ENCODE measurements at regions not wholly inside any gene's neighbourhood (a gene's known extent, or its start where the extent isn't known, plus 50 kb on each side); places are given as distances from the start of the nearest gene placed in this dataset.
"Not testable (repeated sequence)": the region's sequence is repeated elsewhere in the genome, so short reads cannot be mapped to it uniquely, and the experiment has no call there.

- no peak overlapping the region for H3K4me3 Mint-ChIP-seq
- ATAC-seq (no peak), DNase-seq (no peak)
- H3K36me3 Mint-ChIP-seq (ENCODE audit: low read depth) = no peaks in the 10 kb centered on the region
- H3K27ac Mint-ChIP-seq = no peak overlapping the region
- ChIA-PET POLR2A (no interaction called here), CTCF (interaction anchor here (0.6 kb wide), 1 partner anchor 297 kb away, joined by 3 read pairs; no protein-coding TSS in a partner anchor)
- peaks cover 16% of the 10 kb centered on the region for H3K9me3 Mint-ChIP-seq (ENCODE audit: low read depth)
- intact Hi-C loops (cut with DNase I, micrococcal nuclease) = no loop called here
- H3K4me1 Mint-ChIP-seq = no peaks in the 10 kb centered on the region
- H3K27me3 Mint-ChIP-seq = no peaks in the 10 kb centered on the region
Measured at GRCh38 chrX:80929251-80929650, 119.6 kb upstream of the BRWD3 start.

- CTCF ChIA-PET = no interaction called here
- POLR2A ChIA-PET = no interaction called here
Measured at GRCh38 chrX:80917919-80918318, 108.2 kb upstream of the BRWD3 start.

GRCh38 chrX:80912351-80912750, 102.7 kb upstream of the BRWD3 start:
- DNase-seq; H3K4me3 Mint-ChIP-seq; H3K4me1 Mint-ChIP-seq; H3K36me3 Mint-ChIP-seq (ENCODE audit: low read depth); ATAC-seq; intact Hi-C loops (cut with DNase I, micrococcal nuclease); POLR2A ChIA-PET; CTCF ChIA-PET; H3K27me3 Mint-ChIP-seq; H3K27ac Mint-ChIP-seq: not testable (repeated sequence)
- H3K9me3 Mint-ChIP-seq (ENCODE audit: low read depth) = peaks cover 23% of the 10 kb centered on the region

More at GRCh38 chrX:80917919-80918318, 108.2 kb upstream of the BRWD3 start:
- no peak overlapping the region for H3K4me3 Mint-ChIP-seq
- intact Hi-C loops (cut with DNase I, micrococcal nuclease) = no loop called here
- no peaks in the 10 kb centered on the region for H3K4me1 Mint-ChIP-seq
- DNase-seq (no peak), ATAC-seq (no peak)
- H3K36me3 Mint-ChIP-seq (ENCODE audit: low read depth) = no peaks in the 10 kb centered on the region
- H3K27ac Mint-ChIP-seq = no peak overlapping the region
- no peaks in the 10 kb centered on the region for H3K27me3 Mint-ChIP-seq
- peaks cover 9% of the 10 kb centered on the region for H3K9me3 Mint-ChIP-seq (ENCODE audit: low read depth)

GRCh38 chrX:80879916-80880315, 70.2 kb upstream of the BRWD3 start:
- ATAC-seq = no peak
- no peak overlapping the region for H3K4me3 Mint-ChIP-seq
- ChIA-PET POLR2A (no interaction called here), CTCF (no interaction called here)
- intact Hi-C loops (cut with DNase I, micrococcal nuclease) = no loop called here
- no peak for DNase-seq
- H3K27ac Mint-ChIP-seq = no peak overlapping the region
- no peaks in the 10 kb centered on the region for H3K36me3 Mint-ChIP-seq (ENCODE audit: low read depth)
- no peaks in the 10 kb centered on the region for H3K9me3 Mint-ChIP-seq (ENCODE audit: low read depth)
- no peaks in the 10 kb centered on the region for H3K4me1 Mint-ChIP-seq
- H3K27me3 Mint-ChIP-seq = no peaks in the 10 kb centered on the region

- ATAC-seq = no peak
- ChIA-PET POLR2A (no interaction called here), CTCF (no interaction called here)
- H3K4me3 Mint-ChIP-seq = no peak overlapping the region
- H3K4me1 Mint-ChIP-seq = no peaks in the 10 kb centered on the region
- no peak for DNase-seq
- intact Hi-C loops (cut with DNase I, micrococcal nuclease) = no loop called here
- H3K9me3 Mint-ChIP-seq (ENCODE audit: low read depth) = no peaks in the 10 kb centered on the region
- H3K27me3 Mint-ChIP-seq = no peaks in the 10 kb centered on the region
- no peaks in the 10 kb centered on the region for H3K36me3 Mint-ChIP-seq (ENCODE audit: low read depth)
- no peak overlapping the region for H3K27ac Mint-ChIP-seq
Measured at GRCh38 chrX:80879143-80879542, 69.5 kb upstream of the BRWD3 start.

GRCh38 chrX:80876877-80877276, 67.2 kb upstream of the BRWD3 start:
- no peak overlapping the region for H3K27ac Mint-ChIP-seq
- no peak for ATAC-seq
- ChIA-PET CTCF (interaction anchor here (1.0 to 1.6 kb wide), 6 partner anchors 9 to 501 kb away, joined by 3 to 6 read pairs (median 4); no protein-coding TSS in a partner anchor), POLR2A (no interaction called here)
- no peak overlapping the region for H3K4me3 Mint-ChIP-seq
- intact Hi-C loops (cut with DNase I, micrococcal nuclease) = loop anchor here (1.0 to 2.0 kb wide), 3 partner anchors 318 to 500 kb away; no protein-coding TSS in a partner anchor
- no peaks in the 10 kb centered on the region for H3K27me3 Mint-ChIP-seq
- H3K36me3 Mint-ChIP-seq (ENCODE audit: low read depth) = no peaks in the 10 kb centered on the region
- no peaks in the 10 kb centered on the region for H3K4me1 Mint-ChIP-seq
- DNase-seq = no peak
- no peaks in the 10 kb centered on the region for H3K9me3 Mint-ChIP-seq (ENCODE audit: low read depth)
